Tibial nerve (tissue), 4 donors: ENCODE measurements at regions not wholly inside any gene's neighbourhood (a gene's known extent, or its start where the extent isn't known, plus 50 kb on each side); places are given as distances from the start of the nearest gene placed in this dataset.

Experiments used
- DNase-seq, 2 donors: peaks; one replicate each; pipeline ENCODE4 v3.0.0-alpha.2; 2019; ENCODE audit warnings: low spot score in 2 of 2
- H3K27ac ChIP-seq, 4 donors: fragments of 200-600 bp; sonication (generic) in 3 of 4; one replicate each; pipeline ENCODE4 v1.5.1; 2017 to 2019; ENCODE audit warnings: mild to moderate bottlenecking in 1 of 4
- H3K27me3 ChIP-seq, 2 donors: fragments of 200-600 bp; sonication (generic) in 1 of 2; one replicate each; pipeline versions ENCODE4 v1.5.1 to v1.6.0; 2017 to 2019
- H3K36me3 ChIP-seq, 3 donors: fragments of 200-600 bp; sonication (generic); one replicate each; pipeline ENCODE4 v1.5.1; 2018 to 2019
- H3K4me1 ChIP-seq, 4 donors: fragments of 200-600 bp; sonication (generic) in 3 of 4; one replicate each; pipeline ENCODE4 v1.5.1; 2017 to 2019
- H3K4me3 ChIP-seq, 4 donors: fragments of 200-600 bp; sonication (generic) in 3 of 4; one replicate each; pipeline ENCODE4 v1.5.1; 2017 to 2019; ENCODE audit warnings: mild to moderate bottlenecking in 1 of 4, moderate library complexity in 1 of 4
- H3K9me3 ChIP-seq, 4 donors: fragments of 200-600 bp; sonication (generic) in 3 of 4; one replicate each; pipeline ENCODE4 v1.5.1; 2017 to 2019
- CTCF ChIP-seq, 5 experiments: fragments of 200-600 bp in 3 of 5; fragments of 450-650 bp in 2 of 5; sonication (generic) in 3 of 5; IDR thresholded peaks; one replicate each; pipeline ENCODE4 v1.5.1; 2016 to 2019; ENCODE audit warnings: antibody characterized with exemption in 5 of 5, mild to moderate bottlenecking in 3 of 5, moderate library complexity in 2 of 5
- EP300 ChIP-seq, 2 donors: sonication (generic); formaldehyde crosslinking; IDR thresholded peaks; one replicate each; pipeline ENCODE4 v1.6.1; 2017; ENCODE audit warnings: antibody characterized with exemption in 2 of 2, mild to moderate bottlenecking in 1 of 2
- POLR2A ChIP-seq, 2 donors: fragments of 450-650 bp; IDR thresholded peaks; one replicate each; pipeline ENCODE4 v1.6.1; 2017; ENCODE audit warnings: antibody characterized with exemption in 2 of 2, mild to moderate bottlenecking in 2 of 2, moderate library complexity in 2 of 2
- WGBS, 2 donors: methylation state at CpG; one replicate each; pipeline ENCODE4 v1.1.5; 2018; 5-methylcytosine and 5-hydroxymethylcytosine counted together

- no peaks in the 10 kb centered on the region for H3K4me1 ChIP-seq
- H3K9me3 ChIP-seq = no peaks in the 10 kb centered on the region
- H3K36me3 ChIP-seq = no peaks in the 10 kb centered on the region
- TF ChIP-seq POLR2A (IDR thresholded peaks at IDR 0.05) (no peak), EP300 (IDR thresholded peaks at IDR 0.05) (no peak), CTCF (IDR thresholded peaks at IDR 0.05) (no peak)
- no peaks in the 10 kb centered on the region for H3K27me3 ChIP-seq
- no peak overlapping the region for H3K4me3 ChIP-seq
- WGBS, 2 donors = 45 to 50% methylated on average over 2 of the region's 2 CpGs
- no peak for DNase-seq
- H3K27ac ChIP-seq = no peak overlapping the region
These were observed 86.8 kb upstream of the SPHKAP start for GRCh38 chr2:228268301-228268700.

GRCh38 chr2:228263156-228263555 lies 81.7 kb upstream of the SPHKAP start:
- no peak overlapping the region for H3K27ac ChIP-seq
- WGBS, 2 donors = 89% methylated on average over 3 of the region's 3 CpGs
- TF ChIP-seq POLR2A (IDR thresholded peaks at IDR 0.05) = no peak
- TF ChIP-seq CTCF (IDR thresholded peaks at IDR 0.05) = no peak
- TF ChIP-seq EP300 (IDR thresholded peaks at IDR 0.05) = no peak

DNA sequence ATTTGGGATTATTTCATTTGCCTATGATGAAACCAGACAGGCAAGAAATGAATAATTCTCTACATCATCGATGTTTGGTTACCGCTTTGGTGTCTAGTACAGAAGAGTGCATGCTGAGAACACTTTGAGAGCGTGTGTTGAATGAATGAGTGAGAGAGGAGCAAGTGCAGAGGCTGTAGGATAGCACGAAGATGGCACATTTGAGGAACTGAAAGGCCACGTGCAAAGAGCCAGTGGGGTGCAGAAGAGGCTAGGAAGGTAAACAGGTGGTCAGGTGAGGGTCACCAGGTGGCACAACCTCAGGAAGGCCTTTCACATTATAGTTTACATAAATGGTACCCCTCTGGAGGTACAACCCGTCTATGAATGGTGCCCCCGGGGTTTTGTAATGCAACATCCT lies 80.1 kb upstream of the SPHKAP start:
- no peak for TF ChIP-seq POLR2A (IDR thresholded peaks at IDR 0.05)
- TF ChIP-seq EP300 (IDR thresholded peaks at IDR 0.05) = no peak
- no peak for TF ChIP-seq CTCF (IDR thresholded peaks at IDR 0.05)
- WGBS, 2 donors = 83 to 86% methylated on average over 7 of the region's 7 CpGs

More at GRCh38 chr2:228263156-228263555, 81.7 kb upstream of the SPHKAP start:
- H3K36me3 ChIP-seq = no peaks in the 10 kb centered on the region
- DNase-seq = no peak
- no peaks in the 10 kb centered on the region for H3K4me1 ChIP-seq
- no peaks in the 10 kb centered on the region for H3K27me3 ChIP-seq
- H3K4me3 ChIP-seq = no peak overlapping the region
- no peaks in the 10 kb centered on the region for H3K9me3 ChIP-seq

GRCh38 chr2:228257379-228257778 lies 75.9 kb upstream of the SPHKAP start:
- no peak for TF ChIP-seq POLR2A (IDR thresholded peaks at IDR 0.05)
- no peak for TF ChIP-seq CTCF (IDR thresholded peaks at IDR 0.05)
- TF ChIP-seq EP300 (IDR thresholded peaks at IDR 0.05) = no peak
- H3K27ac ChIP-seq = no peak overlapping the region
- peaks cover 0 to 5% (median 0%) of the 10 kb centered on the region in 4 donors for H3K9me3 ChIP-seq
- DNase-seq = no peak
- no peaks in the 10 kb centered on the region for H3K27me3 ChIP-seq
- no peaks in the 10 kb centered on the region for H3K36me3 ChIP-seq
- H3K4me3 ChIP-seq = no peak overlapping the region
- no peaks in the 10 kb centered on the region for H3K4me1 ChIP-seq

More for the DNA sequence above, 80.1 kb upstream of the SPHKAP start:
- Histone ChIP-seq H3K27ac (no peak overlapping the region), H3K36me3 (no peaks in the 10 kb centered on the region), H3K4me3 (no peak overlapping the region), H3K27me3 (no peaks in the 10 kb centered on the region), H3K4me1 (no peaks in the 10 kb centered on the region), H3K9me3 (no peaks in the 10 kb centered on the region)
- no peak for DNase-seq

DNA sequence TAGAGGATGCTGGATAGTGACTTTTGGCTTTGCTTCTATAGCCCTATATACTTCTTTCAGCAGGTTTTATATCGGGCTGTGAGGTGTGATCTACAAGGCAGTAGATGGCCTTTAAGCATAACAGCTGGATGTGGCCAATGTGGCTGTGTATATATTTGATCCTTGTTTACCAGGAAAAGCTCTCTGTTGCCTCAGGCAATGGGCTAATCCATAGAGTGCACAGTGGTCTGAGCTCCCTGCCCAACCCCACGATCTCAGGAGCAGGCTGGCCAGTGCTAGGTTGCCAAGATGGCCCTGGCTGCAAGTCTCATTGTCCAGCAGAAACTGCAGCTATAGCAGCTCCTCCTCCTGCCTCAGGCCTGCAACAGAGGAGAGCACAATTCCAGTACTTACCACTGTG lies 72.3 kb upstream of the SPHKAP start:
- H3K9me3 ChIP-seq = peaks cover 0 to 18% (median 0%) of the 10 kb centered on the region in 4 donors
- no peak overlapping the region for H3K27ac ChIP-seq
- 61 to 81% methylated on average over 1 to 2 of the region's 2 CpGs for WGBS, 2 donors
- no peaks in the 10 kb centered on the region for H3K36me3 ChIP-seq
- DNase-seq = no peak
- TF ChIP-seq EP300 (IDR thresholded peaks at IDR 0.05) (no peak), POLR2A (IDR thresholded peaks at IDR 0.05) (no peak), CTCF (IDR thresholded peaks at IDR 0.05) (no peak)
- no peak overlapping the region for H3K4me3 ChIP-seq
- no peaks in the 10 kb centered on the region for H3K4me1 ChIP-seq
- no peaks in the 10 kb centered on the region for H3K27me3 ChIP-seq
